HUDEP-2 (cell line): ENCODE measurements at regions not wholly inside any gene's neighbourhood (a gene's known extent, or its start where the extent isn't known, plus 50 kb on each side); places are given as distances from the start of the nearest gene placed in this dataset.
"Not testable (repeated sequence)": the region's sequence is repeated elsewhere in the genome, so short reads cannot be mapped to it uniquely, and the experiment has no call there.

Experiments used
- DNase-seq, 76 experiments: peaks; one replicate each; lab custom pipeline; 2025; ENCODE audit not compliant: unreplicated experiment in 76 of 76; lab: John Stamatoyannopoulos, UW

GRCh38 chr13:34708566-34709313 lies 233.3 kb upstream of the NBEA start:
- no peak for DNase-seq

DNA sequence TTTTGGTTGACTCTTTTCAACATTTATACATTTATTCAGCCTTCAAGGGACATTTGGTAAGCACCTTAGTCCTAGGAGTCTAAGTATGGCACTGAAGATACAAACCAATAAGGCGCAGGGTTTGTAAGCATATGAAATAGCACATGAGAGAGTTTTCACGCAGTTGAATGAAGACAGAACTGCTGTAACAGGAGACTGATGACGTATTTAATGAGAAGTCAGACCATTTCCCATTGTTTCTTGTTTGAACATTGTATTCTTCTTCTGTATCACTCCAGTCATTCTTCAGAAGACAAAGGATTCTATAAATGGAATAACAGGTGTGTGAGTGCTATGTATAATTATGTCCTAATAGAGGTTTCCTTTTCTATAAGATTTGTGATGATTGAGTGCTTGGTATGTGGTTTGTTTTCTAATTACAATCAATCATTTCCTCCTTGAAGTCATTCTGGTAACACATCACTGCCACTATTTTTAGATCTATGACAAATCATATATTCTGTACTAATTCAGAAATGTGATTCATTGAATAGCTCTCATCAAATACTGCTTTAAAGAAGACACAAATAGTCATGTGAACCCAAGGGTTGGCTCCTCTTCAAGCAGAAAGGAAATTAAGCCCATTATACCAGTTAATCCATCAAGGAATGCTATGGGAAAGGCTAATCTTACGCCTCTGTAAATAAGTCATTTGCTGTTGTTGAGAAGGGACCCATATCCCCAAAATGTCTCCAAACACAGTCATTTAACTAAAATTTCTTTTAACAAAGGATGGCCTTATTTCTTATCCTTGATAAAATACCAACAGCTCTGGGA lies 222.8 kb upstream of the NBEA start:
- DNase-seq = no peak

- no peak for DNase-seq
Measured at GRCh38 chr13:34720618-34721017, 221.5 kb upstream of the NBEA start.

DNA sequence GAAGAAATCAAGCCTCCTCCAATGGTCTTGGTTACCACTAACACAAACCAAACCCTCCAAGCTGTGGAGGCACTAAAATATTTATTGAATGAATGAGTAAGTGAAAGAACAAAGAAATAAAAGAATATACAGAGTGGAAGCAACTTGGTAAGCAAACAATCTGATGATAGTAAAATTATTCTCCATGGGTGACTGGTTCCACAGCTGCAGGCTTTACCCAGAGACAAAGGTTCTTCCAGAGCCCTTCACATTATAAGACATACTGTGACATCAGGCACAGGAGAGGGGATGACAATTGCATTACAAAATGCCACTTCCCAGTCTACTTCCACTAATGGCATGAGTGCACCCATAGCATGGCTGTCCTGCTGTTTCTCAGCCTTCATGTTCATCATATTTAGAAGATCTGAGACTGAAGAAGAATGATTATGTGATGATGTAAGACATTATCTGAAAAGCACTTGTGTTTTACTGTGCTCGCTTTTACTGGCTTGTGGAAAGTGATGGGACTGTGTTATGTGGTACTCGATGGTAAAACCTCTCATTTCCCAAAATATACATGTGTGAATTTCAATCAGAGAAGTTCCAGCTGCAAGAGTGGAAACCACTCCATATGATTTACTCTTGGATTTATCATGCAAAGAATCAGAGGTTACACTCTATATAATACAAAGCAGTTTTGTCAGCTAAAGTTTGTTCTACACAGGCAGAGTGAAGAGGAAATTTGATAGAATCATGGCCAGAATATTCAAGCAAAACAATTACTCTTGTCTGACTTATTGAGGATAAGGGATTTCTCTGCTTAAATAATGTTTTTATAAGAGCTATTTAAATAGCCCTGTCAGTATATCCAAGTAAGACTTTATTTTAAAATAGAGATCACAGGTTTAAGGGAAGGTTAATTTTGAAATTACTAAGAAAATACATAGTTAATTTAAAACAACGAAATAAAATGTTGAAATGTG lies 220.2 kb upstream of the NBEA start:
- no peak for DNase-seq

- DNase-seq = no peak
Measured at GRCh38 chr13:34722922-34723321, 219.1 kb upstream of the NBEA start.

DNA sequence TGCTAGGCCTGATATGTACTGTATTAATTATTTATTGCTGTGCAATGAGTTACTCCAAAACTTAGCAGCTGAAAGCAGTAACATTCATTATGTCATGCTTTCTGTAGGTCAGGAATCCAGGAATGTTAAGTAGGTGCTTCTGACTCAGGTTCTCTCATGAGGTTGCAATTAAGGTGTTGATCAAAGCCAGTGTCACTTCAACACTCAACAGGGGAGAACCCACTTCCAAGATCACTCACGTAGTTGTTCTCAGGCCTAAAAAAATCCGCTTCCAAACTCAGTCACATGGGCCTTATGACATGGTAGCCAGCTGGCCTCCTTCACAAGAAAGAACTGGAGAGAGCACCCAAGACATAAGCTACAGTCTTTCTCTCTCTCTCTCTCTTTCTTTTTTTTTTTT lies 211.1 kb upstream of the NBEA start:
- DNase-seq = no peak

- no peak for DNase-seq
Measured at GRCh38 chr13:34731486-34731885, 210.6 kb upstream of the NBEA start.

DNA sequence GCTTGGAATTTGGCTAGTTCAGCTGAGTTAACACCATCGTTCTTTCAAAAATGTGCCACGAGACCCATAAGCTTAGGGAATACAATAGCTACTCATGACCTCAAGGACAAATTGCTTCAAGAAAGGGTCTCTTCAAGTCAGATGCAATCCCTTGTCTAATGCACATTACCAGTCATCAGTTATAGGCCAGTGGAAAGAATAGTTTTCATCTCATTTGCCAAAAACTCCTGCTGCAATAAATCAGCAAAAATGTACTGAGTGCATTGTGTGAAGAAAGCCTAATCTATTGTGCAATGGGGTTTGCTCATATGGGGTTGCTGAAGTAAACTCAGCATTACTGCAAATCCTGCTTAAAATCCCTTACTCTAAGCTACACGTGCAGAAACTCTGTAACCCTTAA lies 208.3 kb upstream of the NBEA start:
- DNase-seq = no peak

- no peak for DNase-seq
Measured at GRCh38 chr13:34734932-34735331, 207.1 kb upstream of the NBEA start.

DNA sequence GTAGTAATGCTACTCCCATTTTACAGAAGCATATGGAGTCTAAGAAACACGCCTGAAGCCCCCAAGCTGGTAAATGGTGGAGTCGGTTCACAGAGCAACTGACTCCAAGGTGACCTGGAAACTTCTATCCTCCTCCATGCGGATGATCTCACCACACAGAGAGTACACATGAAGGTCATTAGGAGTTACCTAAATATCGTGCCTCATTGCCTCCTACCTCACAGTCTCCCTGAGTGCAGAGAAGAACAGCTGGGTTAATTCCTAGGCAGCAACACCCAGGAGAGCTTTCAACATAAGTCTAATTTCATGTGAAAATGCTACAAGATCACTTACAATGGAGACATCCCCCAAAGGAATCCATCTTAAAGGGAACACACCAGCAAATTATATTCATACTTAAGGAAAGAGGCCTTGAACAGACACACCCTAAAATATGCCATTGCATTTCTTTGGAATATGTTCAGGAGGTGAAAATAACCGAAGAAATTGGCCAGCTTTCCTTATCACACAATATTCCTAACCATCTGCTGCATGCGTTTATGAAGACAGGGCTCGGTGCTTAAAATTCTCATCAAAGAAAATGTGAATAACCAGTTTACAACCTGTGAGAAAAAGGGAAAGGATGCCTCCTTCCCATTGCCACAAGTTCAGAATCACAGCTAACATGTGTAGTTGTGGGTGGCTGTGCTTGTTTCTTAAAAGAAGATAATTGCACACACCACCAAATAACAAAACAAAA lies 203.6 kb upstream of the NBEA start:
- DNase-seq = no peak

DNA sequence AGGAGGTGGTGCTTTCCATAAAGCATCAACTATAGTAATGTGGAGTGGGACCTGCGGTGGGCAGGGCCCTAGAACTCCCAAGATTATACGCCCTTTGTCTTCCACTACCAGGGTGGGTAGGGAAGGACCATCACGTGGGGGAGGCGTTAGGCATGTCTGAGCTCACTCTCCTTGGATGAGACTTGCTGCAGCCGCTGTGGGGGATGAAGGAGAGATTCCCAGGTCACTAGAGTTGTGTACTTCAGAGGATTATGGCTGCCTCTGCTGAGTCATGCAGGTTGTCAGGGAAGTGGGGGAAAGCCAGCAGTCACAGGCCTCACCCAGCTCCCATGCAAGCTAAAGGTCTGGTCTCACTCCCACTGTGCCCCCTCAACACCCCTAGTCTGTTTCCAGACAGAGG lies 195.0 kb upstream of the NBEA start:
- DNase-seq = not testable (repeated sequence)

GRCh38 chr13:34747507-34747906 lies 194.6 kb upstream of the NBEA start:
- DNase-seq = no peak

DNA sequence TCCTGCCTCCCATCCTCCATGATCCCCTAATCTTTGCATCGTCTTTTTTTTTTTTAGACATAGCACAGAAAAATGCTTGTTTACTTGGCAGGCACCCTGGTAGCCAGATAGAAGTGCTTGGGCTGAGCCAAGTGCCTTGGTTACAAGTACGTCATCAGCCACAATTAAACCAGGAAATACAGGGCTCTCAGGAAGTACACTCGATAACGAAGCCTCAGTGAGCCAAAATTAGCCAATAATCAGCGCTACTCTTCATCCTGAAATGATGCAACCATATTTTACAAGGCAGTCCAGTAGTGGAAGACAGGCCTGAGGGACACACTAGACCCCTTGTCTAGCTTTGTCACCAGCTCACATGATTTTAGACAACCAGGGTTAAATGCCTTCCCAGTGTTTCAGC lies 194.0 kb upstream of the NBEA start:
- no peak for DNase-seq

DNA sequence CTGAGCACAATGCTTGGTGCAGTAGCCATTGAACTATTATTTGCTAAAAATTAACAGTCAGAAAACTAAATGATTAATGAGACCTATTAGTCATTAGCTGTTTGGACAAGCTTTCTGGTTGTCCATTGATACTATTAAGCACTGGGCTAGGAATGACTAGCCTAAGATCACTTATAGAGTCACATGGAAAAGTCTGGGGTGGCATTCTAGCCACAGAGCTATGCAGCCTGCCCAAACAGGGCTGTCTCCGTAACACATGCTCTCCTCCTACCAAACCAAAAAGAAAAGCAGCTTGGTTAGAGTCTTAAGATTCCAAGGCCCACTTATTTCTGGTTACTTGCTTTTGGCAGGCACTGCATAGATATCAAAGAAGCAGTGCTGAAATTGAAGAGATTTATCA lies 193.5 kb upstream of the NBEA start:
- no peak for DNase-seq

GRCh38 chr13:34749046-34749445 lies 193.0 kb upstream of the NBEA start:
- DNase-seq = no peak

DNA sequence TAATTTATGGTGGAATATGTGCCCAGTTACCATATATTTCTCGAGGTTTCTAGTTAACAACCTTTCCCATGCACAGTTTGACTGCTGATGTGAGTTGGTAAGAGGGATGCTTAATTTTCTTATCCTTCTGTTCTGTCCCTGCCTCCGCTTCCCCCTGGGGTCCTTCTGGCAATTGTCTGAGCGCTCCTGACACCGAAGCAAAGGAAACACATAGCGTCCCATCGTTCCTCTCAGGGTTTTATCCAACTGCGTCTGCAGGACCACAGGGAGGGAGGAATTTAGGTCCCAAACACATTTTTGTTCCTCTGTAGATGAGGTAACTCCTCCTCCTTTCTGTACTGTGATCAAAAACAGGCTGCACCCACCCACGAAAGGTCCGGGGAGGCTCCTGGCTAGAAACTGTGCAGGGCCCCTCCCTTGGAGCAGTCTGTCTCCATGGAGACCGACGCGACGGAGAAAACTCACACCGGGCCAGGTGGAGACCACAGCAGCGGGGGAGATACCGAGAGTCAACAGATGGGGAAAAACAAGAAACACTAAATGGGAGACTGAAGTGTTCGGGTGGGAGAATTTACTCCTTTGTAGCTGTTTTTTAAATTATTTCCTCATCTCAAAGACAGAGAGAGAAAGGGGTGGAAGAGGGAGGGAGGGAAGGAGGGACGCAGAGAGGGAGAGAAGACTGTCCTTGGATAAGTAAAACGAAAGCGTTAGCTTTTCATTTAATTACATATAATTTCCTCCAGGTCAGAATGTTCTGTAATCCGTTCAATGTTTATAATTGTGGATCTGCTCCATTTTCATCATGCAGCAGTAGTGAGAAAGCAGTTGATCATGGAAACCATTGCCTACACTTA lies 191.8 kb upstream of the NBEA start:
- no peak for DNase-seq

- DNase-seq = no peak
Measured at GRCh38 chr13:34751044-34751443, 191.0 kb upstream of the NBEA start.

- DNase-seq = no peak
Measured at GRCh38 chr13:34751492-34751891, 190.6 kb upstream of the NBEA start.

GRCh38 chr13:34752283-34752960 lies 189.6 kb upstream of the NBEA start:
- DNase-seq = no peak
